ENCODE measurements at regions not wholly inside any gene's neighbourhood (a gene's known extent, or its start where the extent isn't known, plus 50 kb on each side); places are given as distances from the start of the nearest gene placed in this dataset.

DNA sequence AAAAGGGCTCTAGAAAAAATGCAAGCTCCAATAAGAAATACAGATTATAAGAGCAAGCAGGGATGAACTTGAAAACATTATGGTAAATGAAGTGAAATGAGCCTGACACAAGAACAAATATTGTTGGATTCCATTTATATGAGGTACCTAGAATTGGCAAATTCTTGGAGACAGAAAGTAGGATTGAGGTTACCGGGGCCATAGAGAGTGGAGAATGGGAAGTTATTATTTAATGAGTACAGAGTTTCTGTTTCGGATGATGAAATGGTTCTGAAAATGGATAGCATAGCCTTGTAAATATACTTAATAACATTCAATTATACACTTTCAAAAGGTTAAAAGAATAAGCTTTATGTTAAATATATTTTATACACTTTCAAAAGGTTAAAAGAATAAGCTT is 75.6 kb upstream of the SLC12A2 start:
- Histone ChIP-seq H3K79me2 (replicated peaks; ENCODE audit: insufficient read depth) (no peaks in the 10 kb centered on the region), H2AFZ (no peak overlapping the region), H4K20me1 (replicated peaks; ENCODE audit: insufficient read depth) (no peaks in the 10 kb centered on the region), H3K4me1 (ENCODE audit: insufficient read depth) (peaks cover 10% of the 10 kb centered on the region; the same call in 1 of the 2 replicates), H3F3A (replicated peaks; ENCODE audit: low read depth) (no peaks in the 10 kb centered on the region), H3K4me3 (no peak overlapping the region), H3K4me2 (no peak overlapping the region), H3K36me3 (ENCODE audit: insufficient read depth) (no peaks in the 10 kb centered on the region), H3K27me3 (ENCODE audit: insufficient read depth) (no peaks in the 10 kb centered on the region), H3K27ac (ENCODE audit: low read depth) (no peak overlapping the region), H3K9me2 (ENCODE audit: insufficient read depth) (no peaks in the 10 kb centered on the region)
- no peak overlapping the region for H3K27ac Mint-ChIP-seq
- no peak for TF ChIP-seq NANOG (IDR thresholded peaks at IDR 0.05; ENCODE audit: borderline replicate concordance)
- DNase-seq (ENCODE audit: low spot score) = no peak
- H3K27me3 Mint-ChIP-seq (ENCODE audit: insufficient read depth, low read depth, poor library complexity) = no peaks in the 10 kb centered on the region
- H3K4me3 Mint-ChIP-seq = no peak overlapping the region
- H3K4me1 Mint-ChIP-seq = peaks cover 26% of the 10 kb centered on the region
- no peaks in the 10 kb centered on the region for H3K9me3 Mint-ChIP-seq
- no peak for ATAC-seq
- H3K36me3 Mint-ChIP-seq (ENCODE audit: low read depth) = no peaks in the 10 kb centered on the region

DNA sequence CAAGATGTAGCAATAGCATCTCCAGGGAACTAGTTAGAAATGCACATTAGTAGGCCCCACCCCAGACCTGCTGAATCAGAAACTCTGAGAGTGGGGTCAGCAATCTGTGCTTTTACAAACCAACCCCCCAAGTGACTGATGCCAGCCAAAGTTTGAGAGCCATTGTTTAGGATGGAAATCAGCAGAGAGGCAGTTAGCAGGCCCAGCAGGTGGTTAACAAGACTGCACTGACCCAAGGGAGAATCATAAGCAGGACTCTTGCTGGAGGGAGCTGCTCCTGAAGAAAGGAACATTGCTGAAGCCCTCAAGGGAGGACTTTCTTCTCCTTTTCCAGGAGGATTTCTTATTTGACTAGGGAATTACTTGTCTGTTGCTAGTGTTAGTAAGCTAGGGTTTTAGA is 74.2 kb upstream of the SLC12A2 start:
- Mint-ChIP-seq H3K9me3 (no peaks in the 10 kb centered on the region), H3K4me3 (no peak overlapping the region), H3K27me3 (ENCODE audit: insufficient read depth, low read depth, poor library complexity) (no peaks in the 10 kb centered on the region), H3K36me3 (ENCODE audit: low read depth) (no peaks in the 10 kb centered on the region), H3K27ac (no peak overlapping the region; the same call in 1 of the 2 replicates), H3K4me1 (peaks cover 22% of the 10 kb centered on the region)
- no peaks in the 10 kb centered on the region for H3K9me2 ChIP-seq (ENCODE audit: insufficient read depth)
- no peak overlapping the region for H3K27ac ChIP-seq (ENCODE audit: low read depth)
- no peaks in the 10 kb centered on the region for H3F3A ChIP-seq (replicated peaks; ENCODE audit: low read depth)
- H3K4me2 ChIP-seq = no peak overlapping the region
- peak; percentile 68 for ATAC-seq
- no peak overlapping the region for H2AFZ ChIP-seq
- no peak overlapping the region for H3K4me3 ChIP-seq
- no peaks in the 10 kb centered on the region for H3K36me3 ChIP-seq (ENCODE audit: insufficient read depth)
- H3K79me2 ChIP-seq (replicated peaks; ENCODE audit: insufficient read depth) = no peaks in the 10 kb centered on the region
- peak; percentile 28 for DNase-seq (ENCODE audit: low spot score)
- no peak for TF ChIP-seq STAT1 (IDR thresholded peaks at IDR 0.05; ENCODE audit: unreplicated experiment)
- peak; percentile 80 for TF ChIP-seq ZNF462 (CRISPR knock-in tag; IDR thresholded peaks at IDR 0.05)
- no peak for TF ChIP-seq ZNF114 (CRISPR knock-in tag; IDR thresholded peaks at IDR 0.05)
- no peak for TF ChIP-seq NANOG (IDR thresholded peaks at IDR 0.05; ENCODE audit: borderline replicate concordance)
- no peak for TF ChIP-seq ZNF331 (CRISPR knock-in tag; IDR thresholded peaks at IDR 0.05; ENCODE audit: low read depth)
- H4K20me1 ChIP-seq (replicated peaks; ENCODE audit: insufficient read depth) = no peaks in the 10 kb centered on the region
- peaks cover 5% of the 10 kb centered on the region; the same call in 1 of the 2 replicates for H3K4me1 ChIP-seq (ENCODE audit: insufficient read depth)
- H3K27me3 ChIP-seq (ENCODE audit: insufficient read depth) = no peaks in the 10 kb centered on the region

All from GM23338 (cell line).